SK-N-SH treated with all-trans-retinoic acid at 6 μM for 48 hours (cell line): ENCODE measurements at regions not wholly inside any gene's neighbourhood (a gene's known extent, or its start where the extent isn't known, plus 50 kb on each side); places are given as distances from the start of the nearest gene placed in this dataset.
"Not testable (repeated sequence)": the region's sequence is repeated elsewhere in the genome, so short reads cannot be mapped to it uniquely, and the experiment has no call there.

Experiments
- ATAC-seq: fragments of 200-7000 bp; cut with Tn5 transposase; 3 replicates; pipeline ENCODE4 v1.9.1; 2020; ENCODE audit warnings: mild to moderate bottlenecking, moderate library complexity
- BACH2 ChIP-seq: fragments of 250-450 bp; sonication (Bioruptor Pico); IDR thresholded peaks from 2 replicates; pipeline ENCODE4 v1.9.0; 2021; ENCODE audit warnings: mild to moderate bottlenecking, borderline replicate concordance
- CREB5 ChIP-seq: fragments of 250-450 bp; sonication (Bioruptor Pico); IDR thresholded peaks from 2 replicates; pipeline ENCODE4 v1.5.1; 2020; ENCODE audit warnings: low read depth, mild to moderate bottlenecking, moderate library complexity
- CSDC2 ChIP-seq: fragments of 250-450 bp; sonication (Bioruptor Pico); IDR thresholded peaks from 2 replicates; pipeline ENCODE4 v1.5.0; 2020; ENCODE audit warnings: mild to moderate bottlenecking, moderate library complexity
- ESRRG ChIP-seq: fragments of 250-450 bp; sonication (Bioruptor Pico); IDR thresholded peaks from 2 replicates; pipeline ENCODE4 v1.6.1; 2021; ENCODE audit warnings: mild to moderate bottlenecking
- GLIS3 ChIP-seq: fragments of 250-450 bp; sonication (Bioruptor Pico); IDR thresholded peaks from 2 replicates; pipeline ENCODE4 v1.5.0; 2020; ENCODE audit warnings: mild to moderate bottlenecking, moderate library complexity
- ISL1 ChIP-seq: fragments of 250-450 bp; sonication (Bioruptor Pico); IDR thresholded peaks from 2 replicates; pipeline ENCODE4 v2.1.2; 2022; ENCODE audit warnings: mild to moderate bottlenecking, moderate library complexity
- OSR1 ChIP-seq: fragments of 250-450 bp; sonication (Bioruptor Pico); IDR thresholded peaks from 2 replicates; pipeline ENCODE4 v1.8.0; 2022; ENCODE audit warnings: moderate library complexity, mild to moderate bottlenecking, inconsistent platforms
- PATZ1 ChIP-seq: fragments of 250-450 bp; sonication (Bioruptor Pico); IDR thresholded peaks from 2 replicates; pipeline ENCODE4 v1.8.0; 2020; ENCODE audit warnings: mild to moderate bottlenecking, moderate library complexity, borderline replicate concordance
- RARB ChIP-seq: fragments of 250-450 bp; sonication (Bioruptor Pico); IDR thresholded peaks from 2 replicates; pipeline ENCODE4 v1.8.0; 2021; ENCODE audit warnings: mild to moderate bottlenecking, moderate library complexity
- TCF4 ChIP-seq: fragments of 250-450 bp; sonication (Bioruptor Pico); IDR thresholded peaks from 2 replicates; pipeline ENCODE4 v1.8.0; 2021; ENCODE audit warnings: mild to moderate bottlenecking, moderate library complexity, borderline replicate concordance
- TOX ChIP-seq: fragments of 250-450 bp; sonication (Bioruptor Pico); IDR thresholded peaks from 2 replicates; pipeline ENCODE4 v1.8.0; 2021; ENCODE audit warnings: mild to moderate bottlenecking, moderate library complexity, borderline replicate concordance
- TSHZ2 ChIP-seq: fragments of 250-450 bp; sonication (Bioruptor Pico); IDR thresholded peaks from 2 replicates; pipeline ENCODE4 v1.5.0; 2020; ENCODE audit warnings: mild to moderate bottlenecking, moderate library complexity
- ZC3H10 ChIP-seq: fragments of 250-450 bp; sonication (Bioruptor Pico); IDR thresholded peaks from 2 replicates; pipeline ENCODE4 v1.5.1; 2021; ENCODE audit warnings: mild to moderate bottlenecking, moderate library complexity
- ZFP30 ChIP-seq: fragments of 450-650 bp; formaldehyde crosslinking; IDR thresholded peaks from 2 replicates; pipeline ENCODE4 v1.5.0; 2022; ENCODE audit warnings: mild to moderate bottlenecking, moderate library complexity
- ZNF565 ChIP-seq: fragments of 450-650 bp; formaldehyde crosslinking; conservative IDR thresholded peaks from 2 replicates; pipeline ENCODE4 v1.5.0; 2020; ENCODE audit warnings: low read depth, mild to moderate bottlenecking, moderate library complexity
- ZNF8 ChIP-seq: fragments of 450-650 bp; formaldehyde crosslinking; IDR thresholded peaks from 2 replicates; pipeline ENCODE4 v1.5.0; 2020; ENCODE audit warnings: mild to moderate bottlenecking, moderate library complexity
- TF ChIP-seq, protein P1 (sequence below): fragments of 250-450 bp; sonication (Bioruptor Pico); IDR thresholded peaks from 2 replicates; pipeline ENCODE4 v1.5.1; 2021; ENCODE audit warnings: mild to moderate bottlenecking, moderate library complexity

GRCh38 chr11:25824688-25825087, 507.2 kb upstream of the ANO3 start:
- ATAC-seq, result no peak
- TF ChIP-seq PATZ1 (CRISPR knock-in tag) (0 out of 2 replicates have a peak, but pooled peaks have one; percentile 50), CREB5 (CRISPR knock-in tag) (no peak), ZFP30 (CRISPR knock-in tag) (no peak), ZNF8 (no peak), TOX (CRISPR knock-in tag) (peak; percentile 47; the same call in 1 of the 2 replicates), GLIS3 (CRISPR knock-in tag) (0 out of 2 replicates have a peak, but pooled peaks have one; percentile 16), TSHZ2 (CRISPR knock-in tag) (no peak), RARB (CRISPR knock-in tag) (no peak), ISL1 (CRISPR knock-in tag) (peak; percentile 88), TCF4 (peak; percentile 26; the same call in 1 of the 2 replicates)

GRCh38 chr11:25831485-25831884, 500.4 kb upstream of the ANO3 start:
- not testable (repeated sequence) for ATAC-seq

GRCh38 chr11:25838918-25839625, 492.9 kb upstream of the ANO3 start:
- no peak for TF ChIP-seq ZFP30 (CRISPR knock-in tag)
- no peak for TF ChIP-seq OSR1 (CRISPR knock-in tag)
- no peak for TF ChIP-seq PATZ1 (CRISPR knock-in tag)
- TF ChIP-seq TSHZ2 (CRISPR knock-in tag), result no peak
- no peak for TF ChIP-seq ESRRG (CRISPR knock-in tag)
- TF ChIP-seq ZNF565 (CRISPR knock-in tag), result no peak
- TF ChIP-seq CSDC2 (CRISPR knock-in tag), result no peak
- TF ChIP-seq, protein P1, sequence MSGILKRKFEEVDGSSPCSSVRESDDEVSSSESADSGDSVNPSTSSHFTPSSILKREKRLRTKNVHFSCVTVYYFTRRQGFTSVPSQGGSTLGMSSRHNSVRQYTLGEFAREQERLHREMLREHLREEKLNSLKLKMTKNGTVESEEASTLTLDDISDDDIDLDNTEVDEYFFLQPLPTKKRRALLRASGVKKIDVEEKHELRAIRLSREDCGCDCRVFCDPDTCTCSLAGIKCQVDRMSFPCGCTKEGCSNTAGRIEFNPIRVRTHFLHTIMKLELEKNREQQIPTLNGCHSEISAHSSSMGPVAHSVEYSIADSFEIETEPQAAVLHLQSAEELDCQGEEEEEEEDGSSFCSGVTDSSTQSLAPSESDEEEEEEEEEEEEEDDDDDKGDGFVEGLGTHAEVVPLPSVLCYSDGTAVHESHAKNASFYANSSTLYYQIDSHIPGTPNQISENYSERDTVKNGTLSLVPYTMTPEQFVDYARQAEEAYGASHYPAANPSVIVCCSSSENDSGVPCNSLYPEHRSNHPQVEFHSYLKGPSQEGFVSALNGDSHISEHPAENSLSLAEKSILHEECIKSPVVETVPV (CRISPR knock-in tag), result no peak
- no peak for TF ChIP-seq BACH2 (CRISPR knock-in tag)
- TF ChIP-seq ZC3H10 (CRISPR knock-in tag), result no peak
- TF ChIP-seq RARB (CRISPR knock-in tag), result no peak
- ATAC-seq, result peak; percentile 56; the same call in 2 of the 3 replicates
